Limb (tissue), 2 donors: ENCODE measurements at regions not wholly inside any gene's neighbourhood (a gene's known extent, or its start where the extent isn't known, plus 50 kb on each side); places are given as distances from the start of the nearest gene placed in this dataset.

Experiments
- DNase-seq, 2 donors: peaks; one replicate each; pipeline ENCODE4 v3.0.0-alpha.2; 2016; ENCODE audit errors: extremely low spot score in 2 of 2

GRCh38 chr7:116083796-116084195 lies 53.2 kb upstream of the TFEC start:
- DNase-seq: no peak

GRCh38 chr7:116086547-116087045 lies 56.0 kb upstream of the TFEC start:
- no peak for DNase-seq

- no peak for DNase-seq
Observed at GRCh38 chr7:116087291-116087690, 56.7 kb upstream of the TFEC start.

GRCh38 chr7:116087984-116088383 lies 57.4 kb upstream of the TFEC start:
- DNase-seq: no peak

- no peak for DNase-seq
Observed at GRCh38 chr7:116089293-116089692, 58.7 kb upstream of the TFEC start.

- DNase-seq: no peak
Observed at GRCh38 chr7:116093516-116094301, 63.1 kb upstream of the TFEC start.

GRCh38 chr7:116095396-116095795 lies 64.8 kb upstream of the TFEC start:
- DNase-seq: no peak

- DNase-seq: no peak
Observed at GRCh38 chr7:116097365-116098009, 66.9 kb upstream of the TFEC start.

- no peak for DNase-seq
Observed at GRCh38 chr7:116098175-116098574, 67.6 kb upstream of the TFEC start.

GRCh38 chr7:116100626-116101025 lies 70.1 kb upstream of the TFEC start:
- DNase-seq: no peak

- DNase-seq: no peak
Observed at GRCh38 chr7:116101704-116102103, 71.1 kb upstream of the TFEC start.

GRCh38 chr7:116111475-116111874 lies 80.9 kb upstream of the TFEC start:
- DNase-seq: no peak

GRCh38 chr7:116113310-116113709 lies 82.7 kb upstream of the TFEC start:
- no peak for DNase-seq

GRCh38 chr7:116120839-116121238 lies 89.5 kb upstream of the TES start:
- DNase-seq: no peak

GRCh38 chr7:116122972-116123595 lies 87.3 kb upstream of the TES start:
- DNase-seq: peak in 1 of 2 donors; percentile 57

- no peak for DNase-seq
Observed at GRCh38 chr7:116128139-116128538, 82.2 kb upstream of the TES start.

- DNase-seq: no peak
Observed at GRCh38 chr7:116135306-116135705, 75.0 kb upstream of the TES start.

GRCh38 chr7:116138202-116138801 lies 72.0 kb upstream of the TES start:
- peak in 1 of 2 donors; percentile 74 for DNase-seq

- DNase-seq: no peak
Observed at GRCh38 chr7:116139007-116139406, 71.3 kb upstream of the TES start.

GRCh38 chr7:116139807-116140206 lies 70.5 kb upstream of the TES start:
- no peak for DNase-seq

GRCh38 chr7:116142374-116142773 lies 68.0 kb upstream of the TES start:
- DNase-seq: no peak

- DNase-seq: no peak
Observed at GRCh38 chr7:116142850-116143249, 67.5 kb upstream of the TES start.
